Activated CD4-positive, alpha-beta T cell treated with anti-CD3 and anti-CD28 coated beads for 36 hours (primary cell): ENCODE measurements at regions not wholly inside any gene's neighbourhood (a gene's known extent, or its start where the extent isn't known, plus 50 kb on each side); places are given as distances from the start of the nearest gene placed in this dataset.
A peak's percentile ranks its signal among the peaks of the same experiment; 100 is the strongest.

ENCODE experiments used
- ATAC-seq: fragments of 200-7000 bp; cut with Tn5 transposase; one replicate; pipeline ENCODE4 v1.10.0; 2021; ENCODE audit warnings: mild to moderate bottlenecking, moderate library complexity
- CTCF ChIA-PET: fragments of 350-600 bp; sonication (Branson Sonifier 250); formaldehyde crosslinking; loops from one replicate; lab custom pipeline; 2021; ENCODE audit warnings: antibody characterized with exemption; lab: Charles Lee
- POLR2A ChIA-PET: fragments of 350-600 bp; sonication (Branson Sonifier 250); formaldehyde crosslinking; loops from one replicate; lab custom pipeline; 2021; ENCODE audit warnings: antibody characterized with exemption, inconsistent platforms; lab: Charles Lee
- DNase-seq: peaks from one replicate; pipeline ENCODE4 v3.0.0-alpha.2; 2020
- H3K27ac Mint-ChIP-seq: one replicate; pipeline ENCODE4 v1.8.0; 2021; ENCODE audit warnings: mixed read lengths
- H3K27me3 Mint-ChIP-seq: one replicate; pipeline ENCODE4 v1.8.0; 2021; ENCODE audit warnings: mixed read lengths
- H3K36me3 Mint-ChIP-seq: one replicate; pipeline ENCODE4 v1.8.0; 2021; ENCODE audit warnings: low read depth, mixed read lengths
- H3K4me1 Mint-ChIP-seq: one replicate; pipeline ENCODE4 v1.8.0; 2021; ENCODE audit warnings: mixed read lengths
- H3K4me3 Mint-ChIP-seq: one replicate; pipeline ENCODE4 v1.8.0; 2021; ENCODE audit warnings: mild to moderate bottlenecking, moderate library complexity, mixed read lengths
- H3K9me3 Mint-ChIP-seq: one replicate; pipeline ENCODE4 v1.8.0; 2021; ENCODE audit warnings: low read depth, mixed read lengths
- intact Hi-C, 2 experiments: fragments of 100-400 bp; cut with DNase I in 1 of 2; cut with micrococcal nuclease in 1 of 2; formaldehyde crosslinking; loops; one replicate each; pipeline versions ENCODE4 v1.14.2 to v1.15.1; 2022 to 2024; cut with DNase I, micrococcal nuclease

DNA sequence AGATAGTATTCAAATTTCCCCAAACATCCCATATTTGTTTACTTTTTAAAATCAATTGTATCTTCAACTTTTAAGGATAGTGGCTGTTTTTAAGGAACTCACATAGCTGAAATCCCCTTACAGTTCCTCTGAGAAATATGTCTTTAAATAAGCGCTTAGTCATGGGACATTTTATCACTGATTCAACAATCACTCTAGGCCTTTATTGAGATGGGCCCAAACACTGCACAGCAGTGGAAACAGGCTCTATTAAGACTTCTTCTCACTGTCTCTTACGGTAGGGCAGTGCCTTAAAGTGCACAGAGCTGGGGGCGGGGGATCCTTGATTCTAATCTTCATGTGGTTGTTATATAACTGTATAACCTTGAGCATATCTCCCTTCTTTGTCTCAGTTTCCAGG is 59.8 kb upstream of the RREB1 start:
- H3K4me3 Mint-ChIP-seq, result no peak overlapping the region
- DNase-seq (no peak), ATAC-seq (no peak)
- ChIA-PET CTCF (interaction anchor here (0.6 to 1.6 kb wide), 2 partner anchors 351 to 554 kb away, joined by 3 to 7 read pairs; no protein-coding TSS in a partner anchor), POLR2A (interaction anchor here (0.6 kb wide), 1 partner anchor 260 kb away, joined by 4 read pairs; no protein-coding TSS in a partner anchor)
- peaks cover 4% of the 10 kb centered on the region for H3K4me1 Mint-ChIP-seq
- no peaks in the 10 kb centered on the region for H3K36me3 Mint-ChIP-seq
- H3K27me3 Mint-ChIP-seq, result peaks cover 14% of the 10 kb centered on the region
- H3K9me3 Mint-ChIP-seq, result no peaks in the 10 kb centered on the region
- intact Hi-C loops, result no loop called here
- no peak overlapping the region for H3K27ac Mint-ChIP-seq

GRCh38 chr6:7048894-7049293 is 58.9 kb upstream of the RREB1 start:
- H3K4me3 Mint-ChIP-seq, result no peak overlapping the region
- peaks cover 16% of the 10 kb centered on the region for H3K27me3 Mint-ChIP-seq
- no peak overlapping the region for H3K27ac Mint-ChIP-seq
- ATAC-seq (no peak), DNase-seq (no peak)
- H3K9me3 Mint-ChIP-seq, result no peaks in the 10 kb centered on the region
- intact Hi-C loops, result no loop called here
- ChIA-PET CTCF (interaction anchor here (0.7 kb wide), 1 partner anchor 67 kb away, joined by 3 read pairs; no protein-coding TSS in a partner anchor), POLR2A (no interaction called here)
- no peaks in the 10 kb centered on the region for H3K36me3 Mint-ChIP-seq
- H3K4me1 Mint-ChIP-seq, result peaks cover 6% of the 10 kb centered on the region

DNA sequence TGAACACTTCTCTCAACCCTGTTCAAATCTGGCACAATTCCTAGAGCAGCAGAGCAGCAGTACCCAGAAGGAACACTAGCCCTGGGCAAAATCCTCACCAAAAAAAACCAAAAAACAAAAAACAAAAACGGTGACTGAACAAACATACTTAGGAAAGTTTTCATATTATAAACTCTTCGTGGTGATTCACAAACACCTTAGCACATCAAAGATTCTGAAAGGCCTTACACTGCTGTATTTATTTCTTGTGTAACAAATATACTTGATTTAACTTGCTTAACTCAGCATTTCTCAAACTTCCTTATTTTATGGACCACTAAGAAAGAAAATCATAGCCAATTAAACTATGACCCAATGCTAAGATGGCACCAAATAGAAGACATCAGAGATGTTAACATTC is 57.8 kb upstream of the RREB1 start:
- H3K27ac Mint-ChIP-seq, result no peak overlapping the region
- H3K9me3 Mint-ChIP-seq, result no peaks in the 10 kb centered on the region
- peaks cover 16% of the 10 kb centered on the region for H3K27me3 Mint-ChIP-seq
- CTCF ChIA-PET, result no interaction called here
- H3K4me1 Mint-ChIP-seq, result peaks cover 6% of the 10 kb centered on the region
- no peak for ATAC-seq
- intact Hi-C loops, result loop anchor here in 1 of 2 experiments (5.0 kb wide), 1 partner anchor 57 kb away; the partner anchor contains the start of gene RREB1
- POLR2A ChIA-PET, result no interaction called here
- no peak for DNase-seq
- no peak overlapping the region for H3K4me3 Mint-ChIP-seq
- no peaks in the 10 kb centered on the region for H3K36me3 Mint-ChIP-seq

DNA sequence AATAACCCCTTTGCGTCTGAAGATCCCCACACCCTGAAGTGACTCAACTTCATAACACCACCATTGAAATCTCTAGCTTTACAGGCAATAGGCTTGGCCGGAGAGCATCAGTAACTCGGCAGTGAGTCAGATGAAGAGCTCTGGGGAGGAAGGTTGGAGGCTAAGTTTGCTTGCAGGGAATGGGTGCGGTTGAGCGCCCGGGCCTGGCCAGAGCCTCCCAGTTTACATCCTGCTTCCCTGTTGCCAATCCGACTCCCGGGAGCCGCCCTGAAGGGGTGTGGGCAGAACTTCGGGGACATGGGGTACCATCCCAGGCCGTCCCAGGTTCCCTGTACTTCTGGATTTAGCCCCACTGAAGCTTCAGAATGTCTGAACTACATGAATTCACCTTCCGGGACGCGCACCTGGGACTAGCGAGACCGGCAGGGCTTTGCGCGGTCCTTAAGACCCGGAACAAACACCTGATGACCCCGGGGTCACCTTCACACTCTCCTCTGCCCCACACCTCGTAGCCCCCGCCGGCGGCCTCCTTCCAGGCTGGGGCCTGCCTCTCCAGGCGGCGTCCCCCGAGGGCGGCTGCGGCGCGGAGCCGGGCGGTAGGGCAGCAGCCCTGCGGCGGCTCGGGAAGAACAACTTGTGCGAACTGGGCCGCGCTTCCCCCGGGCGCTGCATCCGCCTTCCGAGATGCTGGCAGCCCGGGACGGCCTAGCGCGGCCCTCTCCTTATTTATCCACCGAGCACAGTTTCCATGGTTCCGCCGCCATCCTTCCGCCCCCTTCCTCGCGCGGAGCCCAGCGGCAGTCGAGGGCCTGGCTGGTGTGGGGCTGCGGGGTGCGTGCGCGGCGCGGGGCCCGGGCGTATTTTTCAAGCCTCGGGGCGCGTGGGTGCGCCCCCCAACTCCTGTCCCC is 56.6 kb upstream of the RREB1 start:
- DNase-seq (peak; percentile 43), ATAC-seq (peak; percentile 57)
- CTCF ChIA-PET, result no interaction called here
- Mint-ChIP-seq H3K27me3 (peaks cover 16% of the 10 kb centered on the region), H3K4me1 (peaks cover 6% of the 10 kb centered on the region), H3K9me3 (no peaks in the 10 kb centered on the region), H3K27ac (no peak overlapping the region), H3K36me3 (no peaks in the 10 kb centered on the region), H3K4me3 (no peak overlapping the region)
- intact Hi-C loops, result loop anchor here in 1 of 2 experiments (5.0 kb wide), 1 partner anchor 56 kb away; the partner anchor contains the start of gene RREB1
- POLR2A ChIA-PET, result interaction anchor here (0.9 kb wide), 1 partner anchor 57 kb away, joined by 3 read pairs; the partner anchor contains the start of gene RREB1

GRCh38 chr6:7051780-7052442 is 55.9 kb upstream of the RREB1 start:
- H3K4me3 Mint-ChIP-seq, result no peak overlapping the region
- peaks cover 6% of the 10 kb centered on the region for H3K4me1 Mint-ChIP-seq
- H3K27ac Mint-ChIP-seq, result no peak overlapping the region
- H3K27me3 Mint-ChIP-seq, result peaks cover 16% of the 10 kb centered on the region
- peak; percentile 60 for DNase-seq
- CTCF ChIA-PET, result no interaction called here
- POLR2A ChIA-PET, result no interaction called here
- H3K9me3 Mint-ChIP-seq, result no peaks in the 10 kb centered on the region
- intact Hi-C loops, result loop anchor here (2.0 to 5.0 kb wide), 3 partner anchors 35 to 55 kb away; partner anchors contain the start of gene RREB1 (in 2 of the 2)
- no peaks in the 10 kb centered on the region for H3K36me3 Mint-ChIP-seq
- peak; percentile 65 for ATAC-seq

- Mint-ChIP-seq H3K27me3 (peaks cover 16% of the 10 kb centered on the region), H3K9me3 (no peaks in the 10 kb centered on the region), H3K36me3 (no peaks in the 10 kb centered on the region), H3K27ac (no peak overlapping the region), H3K4me1 (peaks cover 6% of the 10 kb centered on the region), H3K4me3 (peak overlapping the region; percentile 41)
- no peak for DNase-seq
- peak; percentile 30 for ATAC-seq
- POLR2A ChIA-PET, result no interaction called here
- intact Hi-C loops, result loop anchor here (2.0 to 5.0 kb wide), 3 partner anchors 34 to 55 kb away; partner anchors contain the start of gene RREB1 (in 2 of the 2)
- CTCF ChIA-PET, result interaction anchor here (1.2 kb wide), 1 partner anchor 376 kb away, joined by 3 read pairs; no protein-coding TSS in a partner anchor
These were observed 55.2 kb upstream of the RREB1 start for GRCh38 chr6:7052443-7053011.

- DNase-seq (no peak), ATAC-seq (no peak)
- peaks cover 7% of the 10 kb centered on the region for H3K4me1 Mint-ChIP-seq
- no peak overlapping the region for H3K4me3 Mint-ChIP-seq
- intact Hi-C loops, result loop anchor here (2.0 to 5.0 kb wide), 3 partner anchors 34 to 54 kb away; partner anchors contain the start of gene RREB1 (in 2 of the 2)
- POLR2A ChIA-PET, result interaction anchor here (0.7 kb wide), 1 partner anchor 850 kb away, joined by 20 read pairs; no protein-coding TSS in a partner anchor
- no peaks in the 10 kb centered on the region for H3K36me3 Mint-ChIP-seq
- peaks cover 16% of the 10 kb centered on the region for H3K27me3 Mint-ChIP-seq
- no peak overlapping the region for H3K27ac Mint-ChIP-seq
- CTCF ChIA-PET, result interaction anchor here (1.2 to 1.3 kb wide), 2 partner anchors 34 to 376 kb away, joined by 3 read pairs; no protein-coding TSS in a partner anchor
- H3K9me3 Mint-ChIP-seq, result no peaks in the 10 kb centered on the region
These were observed 54.5 kb upstream of the RREB1 start for GRCh38 chr6:7053125-7053774.
